ENCODE measurements at regions not wholly inside any gene's neighbourhood (a gene's known extent, or its start where the extent isn't known, plus 50 kb on each side); places are given as distances from the start of the nearest gene placed in this dataset.

DNA sequence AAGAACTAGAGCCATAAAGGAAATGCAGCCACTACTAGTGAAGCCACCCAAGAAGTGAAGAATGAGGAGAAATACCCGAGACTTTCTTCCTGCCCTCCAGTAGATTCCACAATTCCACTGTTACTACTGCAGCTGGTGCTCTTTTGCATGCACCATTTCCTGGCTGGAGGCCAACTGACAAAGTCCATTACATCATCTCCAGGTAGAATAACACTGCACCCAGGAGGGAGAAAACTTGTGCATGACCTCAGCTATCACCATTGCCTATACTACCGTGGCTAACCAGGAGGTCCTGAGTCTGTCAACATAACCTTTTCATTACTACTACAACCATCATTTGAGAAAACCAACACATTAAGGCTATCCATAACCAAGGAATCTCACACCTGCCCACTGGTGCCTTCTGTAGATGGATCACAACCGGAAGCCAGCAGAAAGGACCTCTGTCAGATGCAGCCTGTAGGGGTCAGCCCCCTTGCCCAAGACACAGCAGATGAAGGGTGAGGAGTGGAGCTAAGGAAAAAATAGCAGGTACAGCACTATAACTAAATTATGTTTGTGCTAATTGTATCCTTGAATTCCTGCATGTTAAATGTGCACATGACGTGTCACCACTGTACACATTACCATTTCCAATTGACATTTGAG is 200.8 kb upstream of the C2CD4B start:
- TF ChIP-seq CTCF (IDR thresholded peaks at IDR 0.05), result no peak
- no peak for TF ChIP-seq EZH2 (IDR thresholded peaks at IDR 0.05; ENCODE audit: borderline replicate concordance, insufficient read depth, low read depth, low read length, poor library complexity, severe bottlenecking)

Measured in B cell (primary cell).